Liver (tissue), 8 donors: ENCODE measurements at regions not wholly inside any gene's neighbourhood (a gene's known extent, or its start where the extent isn't known, plus 50 kb on each side); places are given as distances from the start of the nearest gene placed in this dataset.

ENCODE experiments used
- DNase-seq: peaks from one replicate; pipeline ENCODE4 v3.0.0-alpha.2; 2017; ENCODE audit warnings: low spot score
- H3K27ac ChIP-seq, 2 donors: one replicate each; pipeline ENCODE4 v1.7.0; 2013; ENCODE audit warnings: inconsistent platforms in 2 of 2, low read length in 2 of 2, control low read depth in 1 of 2, low read depth in 1 of 2, mild to moderate bottlenecking in 1 of 2
- H3K27me3 ChIP-seq, 4 donors: one replicate each; pipeline versions ENCODE4 v1.6.1 to v1.7.0; 2013; ENCODE audit warnings: low read length in 3 of 4, inconsistent platforms in 1 of 4, mild to moderate bottlenecking in 1 of 4, moderate library complexity in 1 of 4; ENCODE audit not compliant: control insufficient read depth in 4 of 4, insufficient read depth in 4 of 4
- H3K36me3 ChIP-seq, 4 donors: one replicate each; pipeline versions ENCODE4 v1.6.1 to v1.7.0; 2013; ENCODE audit warnings: low read length in 3 of 4, mild to moderate bottlenecking in 3 of 4, low read depth in 1 of 4, moderate library complexity in 1 of 4; ENCODE audit not compliant: control insufficient read depth in 4 of 4, insufficient read depth in 3 of 4
- H3K4me1 ChIP-seq, 4 donors: one replicate each; pipeline versions ENCODE4 v1.6.1 to v1.7.0; 2013; ENCODE audit warnings: low read length in 3 of 4, mild to moderate bottlenecking in 3 of 4, moderate library complexity in 1 of 4; ENCODE audit not compliant: control insufficient read depth in 4 of 4, insufficient read depth in 4 of 4
- H3K4me3 ChIP-seq, 3 donors: one replicate each; pipeline versions ENCODE4 v1.6.1 to v1.7.0; 2013; ENCODE audit warnings: low read length in 3 of 3, control low read depth in 1 of 3, low read depth in 1 of 3, mild to moderate bottlenecking in 1 of 3
- H3K9ac ChIP-seq, 2 donors: one replicate each; pipeline ENCODE4 v1.7.0; 2013; ENCODE audit warnings: low read length in 2 of 2, mild to moderate bottlenecking in 2 of 2, moderate library complexity in 2 of 2, control low read depth in 1 of 2, low read depth in 1 of 2
- H3K9me3 ChIP-seq, 4 donors: one replicate each; pipeline versions ENCODE4 v1.6.1 to v1.7.0; 2013; ENCODE audit warnings: low read length in 3 of 4; ENCODE audit not compliant: control insufficient read depth in 4 of 4
- ATF3 ChIP-seq: IDR thresholded peaks from 2 replicates; pipeline ENCODE4 v1.6.1; 2016; ENCODE audit warnings: antibody characterized with exemption
- EGR1 ChIP-seq, 2 donors: IDR thresholded peaks; 2 replicates each; pipeline ENCODE4 v1.6.1; 2016 to 2018; ENCODE audit warnings: antibody characterized with exemption in 2 of 2, low read depth in 2 of 2
- FOXA1 ChIP-seq: IDR thresholded peaks from 2 replicates; pipeline ENCODE4 v1.6.1; 2016; ENCODE audit warnings: antibody characterized with exemption
- FOXA2 ChIP-seq: IDR thresholded peaks from 2 replicates; pipeline ENCODE4 v1.6.1; 2016; ENCODE audit warnings: antibody characterized with exemption
- GABPA ChIP-seq, 2 donors: IDR thresholded peaks in 1 of 2; conservative IDR thresholded peaks in 1 of 2; 2 replicates each; pipeline ENCODE4 v1.6.1; 2016; ENCODE audit warnings: antibody characterized with exemption in 2 of 2, mild to moderate bottlenecking in 1 of 2, moderate library complexity in 1 of 2
- HNF4A ChIP-seq, 2 donors: conservative IDR thresholded peaks; 2 replicates each; pipeline ENCODE4 v1.6.1; 2016; ENCODE audit warnings: antibody characterized with exemption in 2 of 2, mild to moderate bottlenecking in 2 of 2
- HNF4G ChIP-seq: IDR thresholded peaks from 2 replicates; pipeline ENCODE4 v1.6.1; 2016; ENCODE audit warnings: antibody characterized with exemption
- JUND ChIP-seq, 2 donors: IDR thresholded peaks; 2 replicates each; pipeline ENCODE4 v1.6.1; 2016; ENCODE audit warnings: antibody characterized with exemption in 2 of 2
- NR2F2 ChIP-seq: IDR thresholded peaks from 2 replicates; pipeline ENCODE4 v1.6.1; 2016; ENCODE audit warnings: antibody characterized with exemption
- RAD21 ChIP-seq, 2 donors: IDR thresholded peaks; 2 replicates each; pipeline ENCODE4 v1.6.1; 2016; ENCODE audit warnings: antibody characterized with exemption in 2 of 2, mild to moderate bottlenecking in 2 of 2
- RXRA ChIP-seq, 2 donors: IDR thresholded peaks; 2 replicates each; pipeline ENCODE4 v1.6.1; 2017 to 2018; ENCODE audit warnings: antibody characterized with exemption in 2 of 2, mild to moderate bottlenecking in 1 of 2
- SP1 ChIP-seq: IDR thresholded peaks from 2 replicates; pipeline ENCODE4 v1.6.1; 2018; ENCODE audit warnings: antibody characterized with exemption, mild to moderate bottlenecking
- TAF1 ChIP-seq: conservative IDR thresholded peaks from 2 replicates; pipeline ENCODE4 v1.6.1; 2016; ENCODE audit warnings: antibody characterized with exemption, mild to moderate bottlenecking
- YY1 ChIP-seq: IDR thresholded peaks from 2 replicates; pipeline ENCODE4 v1.6.1; 2016; ENCODE audit warnings: antibody characterized with exemption, mild to moderate bottlenecking
- ZBTB33 ChIP-seq: IDR thresholded peaks from 2 replicates; pipeline ENCODE4 v1.6.1; 2016; ENCODE audit warnings: antibody characterized with exemption
- WGBS: extraction: QIAGEN DNeasy Blood & Tissue Kit; methylation state at CpG from one replicate; pipeline ENCODE4 v1.1.7; 2013; 5-methylcytosine and 5-hydroxymethylcytosine counted together
- TF ChIP-seq, protein P1 (sequence below): IDR thresholded peaks from 2 replicates; pipeline ENCODE4 v1.6.1; 2016; ENCODE audit warnings: antibody characterized with exemption, mild to moderate bottlenecking
- TF ChIP-seq, protein P2 (sequence below): fragments of 150-350 bp; IDR thresholded peaks from 2 replicates; pipeline ENCODE4 v1.5.1; 2017; ENCODE audit warnings: improper control_type of control experiment, low read depth, low read length; ENCODE audit not compliant: missing input control
- TF ChIP-seq, protein P3 (sequence below): IDR thresholded peaks from 2 replicates; pipeline ENCODE4 v1.6.1; 2016; ENCODE audit warnings: antibody characterized with exemption
- donor health status: healthy.
- donor health status: healthy.
- donor health status: healthy.
- donor health status: healthy.
- donor health status: healthy.

DNA sequence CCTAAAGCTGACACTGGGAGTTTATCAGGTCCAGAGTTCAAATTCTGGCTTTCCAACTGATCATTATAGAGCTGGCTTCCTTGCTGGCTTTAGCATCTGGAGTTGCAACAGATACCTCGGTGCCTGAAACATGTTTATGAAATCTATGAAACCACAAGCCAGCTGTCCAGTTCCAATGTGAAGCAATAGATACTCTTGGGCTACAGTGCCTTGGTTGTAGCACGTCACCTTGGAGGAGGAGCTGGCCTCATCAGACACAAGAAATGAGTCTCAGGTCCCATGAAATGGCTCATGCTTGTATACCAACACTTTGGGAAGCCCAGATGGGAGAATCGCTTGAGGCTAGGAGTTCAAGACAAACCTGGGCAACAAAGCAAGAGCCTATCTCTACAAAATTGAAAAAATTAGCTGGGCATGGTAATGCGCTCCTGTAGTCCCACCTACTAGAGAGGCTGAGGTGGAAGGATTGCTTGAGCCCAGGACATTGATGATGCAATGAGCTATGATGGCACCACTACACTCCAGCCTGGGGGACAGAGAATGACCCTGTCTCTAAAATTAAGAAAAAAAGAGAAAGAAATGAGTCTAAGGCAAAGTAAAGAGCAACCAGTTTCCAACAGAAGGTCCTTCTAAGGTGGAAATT lies 132.5 kb upstream of the ZNF648 start:
- TF ChIP-seq EGR1 (IDR thresholded peaks at IDR 0.05; ENCODE audit: low read depth in 2 of 2) = no peak
- TF ChIP-seq TAF1 = no peak
- no peak for TF ChIP-seq FOXA2
- TF ChIP-seq, protein P1, sequence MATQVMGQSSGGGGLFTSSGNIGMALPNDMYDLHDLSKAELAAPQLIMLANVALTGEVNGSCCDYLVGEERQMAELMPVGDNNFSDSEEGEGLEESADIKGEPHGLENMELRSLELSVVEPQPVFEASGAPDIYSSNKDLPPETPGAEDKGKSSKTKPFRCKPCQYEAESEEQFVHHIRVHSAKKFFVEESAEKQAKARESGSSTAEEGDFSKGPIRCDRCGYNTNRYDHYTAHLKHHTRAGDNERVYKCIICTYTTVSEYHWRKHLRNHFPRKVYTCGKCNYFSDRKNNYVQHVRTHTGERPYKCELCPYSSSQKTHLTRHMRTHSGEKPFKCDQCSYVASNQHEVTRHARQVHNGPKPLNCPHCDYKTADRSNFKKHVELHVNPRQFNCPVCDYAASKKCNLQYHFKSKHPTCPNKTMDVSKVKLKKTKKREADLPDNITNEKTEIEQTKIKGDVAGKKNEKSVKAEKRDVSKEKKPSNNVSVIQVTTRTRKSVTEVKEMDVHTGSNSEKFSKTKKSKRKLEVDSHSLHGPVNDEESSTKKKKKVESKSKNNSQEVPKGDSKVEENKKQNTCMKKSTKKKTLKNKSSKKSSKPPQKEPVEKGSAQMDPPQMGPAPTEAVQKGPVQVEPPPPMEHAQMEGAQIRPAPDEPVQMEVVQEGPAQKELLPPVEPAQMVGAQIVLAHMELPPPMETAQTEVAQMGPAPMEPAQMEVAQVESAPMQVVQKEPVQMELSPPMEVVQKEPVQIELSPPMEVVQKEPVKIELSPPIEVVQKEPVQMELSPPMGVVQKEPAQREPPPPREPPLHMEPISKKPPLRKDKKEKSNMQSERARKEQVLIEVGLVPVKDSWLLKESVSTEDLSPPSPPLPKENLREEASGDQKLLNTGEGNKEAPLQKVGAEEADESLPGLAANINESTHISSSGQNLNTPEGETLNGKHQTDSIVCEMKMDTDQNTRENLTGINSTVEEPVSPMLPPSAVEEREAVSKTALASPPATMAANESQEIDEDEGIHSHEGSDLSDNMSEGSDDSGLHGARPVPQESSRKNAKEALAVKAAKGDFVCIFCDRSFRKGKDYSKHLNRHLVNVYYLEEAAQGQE = no peak
- no peak for TF ChIP-seq FOXA1
- TF ChIP-seq RAD21 (IDR thresholded peaks at IDR 0.05) = no peak
- TF ChIP-seq SP1 = no peak
- TF ChIP-seq JUND (IDR thresholded peaks at IDR 0.05) = no peak
- TF ChIP-seq NR2F2 = no peak
- TF ChIP-seq HNF4G = no peak
- no peak for TF ChIP-seq ZBTB33
- no peak for TF ChIP-seq HNF4A (conservative IDR thresholded peaks at IDR 0.05)
- TF ChIP-seq RXRA (IDR thresholded peaks at IDR 0.05) = no peak
- TF ChIP-seq, protein P2, sequence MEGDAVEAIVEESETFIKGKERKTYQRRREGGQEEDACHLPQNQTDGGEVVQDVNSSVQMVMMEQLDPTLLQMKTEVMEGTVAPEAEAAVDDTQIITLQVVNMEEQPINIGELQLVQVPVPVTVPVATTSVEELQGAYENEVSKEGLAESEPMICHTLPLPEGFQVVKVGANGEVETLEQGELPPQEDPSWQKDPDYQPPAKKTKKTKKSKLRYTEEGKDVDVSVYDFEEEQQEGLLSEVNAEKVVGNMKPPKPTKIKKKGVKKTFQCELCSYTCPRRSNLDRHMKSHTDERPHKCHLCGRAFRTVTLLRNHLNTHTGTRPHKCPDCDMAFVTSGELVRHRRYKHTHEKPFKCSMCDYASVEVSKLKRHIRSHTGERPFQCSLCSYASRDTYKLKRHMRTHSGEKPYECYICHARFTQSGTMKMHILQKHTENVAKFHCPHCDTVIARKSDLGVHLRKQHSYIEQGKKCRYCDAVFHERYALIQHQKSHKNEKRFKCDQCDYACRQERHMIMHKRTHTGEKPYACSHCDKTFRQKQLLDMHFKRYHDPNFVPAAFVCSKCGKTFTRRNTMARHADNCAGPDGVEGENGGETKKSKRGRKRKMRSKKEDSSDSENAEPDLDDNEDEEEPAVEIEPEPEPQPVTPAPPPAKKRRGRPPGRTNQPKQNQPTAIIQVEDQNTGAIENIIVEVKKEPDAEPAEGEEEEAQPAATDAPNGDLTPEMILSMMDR = no peak
- no peak for TF ChIP-seq YY1
- no peaks in the 10 kb centered on the region for H3K9me3 ChIP-seq
- 81% methylated on average over 4 of the region's 4 CpGs for WGBS
- H3K9ac ChIP-seq = no peak overlapping the region
- no peak overlapping the region for H3K4me3 ChIP-seq
- H3K27ac ChIP-seq = no peak overlapping the region
- no peak for DNase-seq
- no peaks in the 10 kb centered on the region for H3K4me1 ChIP-seq
- no peaks in the 10 kb centered on the region for H3K36me3 ChIP-seq
- no peaks in the 10 kb centered on the region for H3K27me3 ChIP-seq

DNA sequence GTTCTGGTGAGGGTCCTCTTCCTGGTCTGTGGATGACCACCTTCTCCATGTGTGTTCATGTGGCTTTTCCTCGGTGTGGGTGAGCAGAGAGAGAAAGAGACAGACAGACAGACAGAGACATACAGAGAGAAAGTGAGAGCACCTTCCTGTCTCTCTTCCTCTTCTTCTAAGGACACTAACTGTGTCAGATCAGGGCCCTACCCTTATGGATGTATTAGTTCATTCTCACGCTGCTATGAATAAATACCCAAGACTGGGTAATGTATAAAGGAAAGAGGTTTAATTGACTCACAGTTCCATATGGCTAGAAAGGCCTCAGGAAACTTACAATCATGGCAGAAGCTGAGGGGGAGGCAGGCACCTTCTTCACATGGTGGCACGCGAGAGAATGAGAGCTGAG lies 131.5 kb upstream of the ZNF648 start:
- WGBS = 95% methylated on average over 4 of the region's 4 CpGs
- H3K9me3 ChIP-seq = no peaks in the 10 kb centered on the region
- no peak overlapping the region for H3K27ac ChIP-seq
- no peak overlapping the region for H3K9ac ChIP-seq
- no peak for DNase-seq
- no peaks in the 10 kb centered on the region for H3K4me1 ChIP-seq
- no peaks in the 10 kb centered on the region for H3K36me3 ChIP-seq
- no peak overlapping the region for H3K4me3 ChIP-seq
- no peaks in the 10 kb centered on the region for H3K27me3 ChIP-seq
- TF ChIP-seq JUND (IDR thresholded peaks at IDR 0.05) (no peak), FOXA1 (no peak), YY1 (no peak), TAF1 (no peak), HNF4G (no peak), ZBTB33 (no peak), SP1 (no peak), RAD21 (IDR thresholded peaks at IDR 0.05) (no peak), GABPA (IDR thresholded peaks at IDR 0.05 in 1 of 2, conservative IDR thresholded peaks at IDR 0.05 in 1 of 2) (no peak), RXRA (IDR thresholded peaks at IDR 0.05) (no peak), HNF4A (conservative IDR thresholded peaks at IDR 0.05) (no peak), ATF3 (no peak)
- TF ChIP-seq, protein P2 = no peak
- TF ChIP-seq, protein P3, sequence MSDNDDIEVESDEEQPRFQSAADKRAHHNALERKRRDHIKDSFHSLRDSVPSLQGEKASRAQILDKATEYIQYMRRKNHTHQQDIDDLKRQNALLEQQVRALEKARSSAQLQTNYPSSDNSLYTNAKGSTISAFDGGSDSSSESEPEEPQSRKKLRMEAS = no peak
